Endodermal cell (in vitro differentiated cells): ENCODE measurements at regions not wholly inside any gene's neighbourhood (a gene's known extent, or its start where the extent isn't known, plus 50 kb on each side); places are given as distances from the start of the nearest gene placed in this dataset.

ENCODE experiments used
- DNase-seq: peaks from one replicate; pipeline ENCODE4 v3.0.0-alpha.2; 2017
- H3K27ac ChIP-seq: 2 replicates; pipeline ENCODE4 v1.5.1; 2013; ENCODE audit warnings: mild to moderate bottlenecking, low read depth, low read length, moderate library complexity
- H3K27me3 ChIP-seq: 2 replicates; pipeline ENCODE4 v1.6.1; 2013; ENCODE audit warnings: mild to moderate bottlenecking, low read length, moderate library complexity; ENCODE audit not compliant: insufficient read depth, control insufficient read depth, poor library complexity, severe bottlenecking
- H3K36me3 ChIP-seq: 2 replicates; pipeline ENCODE4 v1.7.0; 2013; ENCODE audit warnings: mild to moderate bottlenecking, low read length, moderate library complexity; ENCODE audit not compliant: control insufficient read depth, insufficient read depth
- H3K4me1 ChIP-seq: one replicate; pipeline ENCODE4 v1.7.0; 2013; ENCODE audit warnings: low read length; ENCODE audit not compliant: control insufficient read depth, insufficient read depth
- H3K4me3 ChIP-seq: 2 replicates; pipeline ENCODE4 v1.5.1; 2013; ENCODE audit warnings: mild to moderate bottlenecking, low read length, moderate library complexity
- H3K9ac ChIP-seq: 2 replicates; pipeline ENCODE4 v1.6.1; 2013; ENCODE audit warnings: mild to moderate bottlenecking, low read length, moderate library complexity; ENCODE audit not compliant: poor library complexity, severe bottlenecking; ENCODE audit errors: extremely low read depth
- H3K9me3 ChIP-seq: 2 replicates; pipeline ENCODE4 v1.6.1; 2013; ENCODE audit warnings: mild to moderate bottlenecking, low read length, moderate library complexity; ENCODE audit not compliant: control insufficient read depth
- H3K27ac Mint-ChIP-seq: 2 replicates; pipeline ENCODE4 v1.8.0; 2020; ENCODE audit warnings: mixed read lengths
- H3K27me3 Mint-ChIP-seq: 2 replicates; pipeline ENCODE4 v1.8.0; 2021; ENCODE audit warnings: mild to moderate bottlenecking, mixed read lengths; ENCODE audit not compliant: insufficient read depth
- H3K36me3 Mint-ChIP-seq: 2 replicates; pipeline ENCODE4 v1.8.0; 2020; ENCODE audit warnings: low read depth, mixed read lengths
- H3K4me1 Mint-ChIP-seq: 2 replicates; pipeline ENCODE4 v1.8.0; 2020; ENCODE audit warnings: mixed read lengths
- H3K4me3 Mint-ChIP-seq: 2 replicates; pipeline ENCODE4 v1.8.0; 2020; ENCODE audit warnings: mild to moderate bottlenecking, moderate library complexity, mixed read lengths
- H3K9me3 Mint-ChIP-seq: 2 replicates; pipeline ENCODE4 v1.8.0; 2020; ENCODE audit warnings: mild to moderate bottlenecking, mixed read lengths
- CTCF ChIP-seq: fragments of 200-600 bp; sonication (generic); conservative IDR thresholded peaks from 2 replicates; pipeline ENCODE4 v1.5.0; 2021; ENCODE audit warnings: antibody characterized with exemption, mild to moderate bottlenecking
- WGBS, 2 experiments: methylation state at CpG; one replicate each; pipeline versions ENCODE4 v1.1.5 to v1.1.7; 2013; ENCODE audit warnings: missing lambda C conversion rate in 2 of 2, mixed read lengths in 1 of 2; ENCODE audit not compliant: insufficient coverage in 1 of 2, insufficient read length in 1 of 2; 5-methylcytosine and 5-hydroxymethylcytosine counted together

DNA sequence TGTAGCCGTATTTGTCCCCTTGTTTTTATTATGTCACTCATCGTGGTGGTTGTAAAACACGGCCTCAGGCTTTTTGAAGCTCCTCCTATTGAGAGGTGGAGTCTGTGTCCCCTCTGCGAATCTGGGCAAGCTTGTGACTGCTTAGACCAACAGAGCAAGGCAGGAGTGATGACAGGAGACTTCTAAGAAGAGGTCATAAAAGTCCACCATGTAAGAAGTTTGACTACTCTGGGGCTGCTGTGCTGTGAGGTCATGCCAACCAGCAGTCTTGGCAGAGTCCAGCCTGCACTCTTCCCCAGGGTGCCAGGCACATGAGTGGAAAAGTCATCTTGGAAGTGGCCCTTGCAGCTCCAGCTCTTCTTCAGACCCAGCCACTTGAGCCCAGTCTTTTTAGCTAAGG lies 83.8 kb upstream of the SPTBN1 start:
- H3K4me3 Mint-ChIP-seq: no peak overlapping the region
- Histone ChIP-seq H3K4me3 (no peak overlapping the region), H3K4me1 (peaks cover 12% of the 10 kb centered on the region), H3K27ac (no peak overlapping the region), H3K27me3 (no peaks in the 10 kb centered on the region), H3K9me3 (peaks cover 24% of the 10 kb centered on the region), H3K9ac (no peak overlapping the region), H3K36me3 (no peaks in the 10 kb centered on the region)
- H3K36me3 Mint-ChIP-seq: peaks cover 8% of the 10 kb centered on the region
- no peak for DNase-seq
- no peak overlapping the region for H3K27ac Mint-ChIP-seq
- no peak for TF ChIP-seq CTCF
- 90 to 91% methylated on average over 3 to 4 of the region's 4 CpGs for WGBS, 2 experiments
- H3K4me1 Mint-ChIP-seq: peaks cover 16% of the 10 kb centered on the region
- H3K9me3 Mint-ChIP-seq: peaks cover 22% of the 10 kb centered on the region
- H3K27me3 Mint-ChIP-seq: peaks cover 2% of the 10 kb centered on the region

- Histone ChIP-seq H3K4me1 (peaks cover 17% of the 10 kb centered on the region), H3K36me3 (no peaks in the 10 kb centered on the region), H3K4me3 (no peak overlapping the region), H3K9me3 (peaks cover 10% of the 10 kb centered on the region), H3K27ac (no peak overlapping the region), H3K9ac (no peak overlapping the region), H3K27me3 (no peaks in the 10 kb centered on the region)
- TF ChIP-seq CTCF: no peak
- peaks cover 10% of the 10 kb centered on the region for H3K9me3 Mint-ChIP-seq
- peaks cover 2% of the 10 kb centered on the region for H3K27me3 Mint-ChIP-seq
- no peak overlapping the region for H3K4me3 Mint-ChIP-seq
- DNase-seq: no peak
- peaks cover 29% of the 10 kb centered on the region for H3K4me1 Mint-ChIP-seq
- peaks cover 5% of the 10 kb centered on the region for H3K36me3 Mint-ChIP-seq
- WGBS, 2 experiments: 80 to 88% methylated on average over 1 to 3 of the region's 3 CpGs
- H3K27ac Mint-ChIP-seq: no peak overlapping the region
Measured at GRCh38 chr2:54373855-54374254, 82.3 kb upstream of the SPTBN1 start.

- DNase-seq: no peak
- Histone ChIP-seq H3K27ac (no peak overlapping the region), H3K9me3 (peaks cover under 1% of the 10 kb centered on the region), H3K27me3 (no peaks in the 10 kb centered on the region), H3K9ac (no peak overlapping the region), H3K4me1 (peaks cover 23% of the 10 kb centered on the region), H3K36me3 (no peaks in the 10 kb centered on the region), H3K4me3 (no peak overlapping the region)
- peaks cover 2% of the 10 kb centered on the region for H3K9me3 Mint-ChIP-seq
- no peak overlapping the region for H3K4me3 Mint-ChIP-seq
- no peak overlapping the region for H3K27ac Mint-ChIP-seq
- H3K4me1 Mint-ChIP-seq: peaks cover 33% of the 10 kb centered on the region
- H3K27me3 Mint-ChIP-seq: peaks cover 2% of the 10 kb centered on the region
- H3K36me3 Mint-ChIP-seq: no peaks in the 10 kb centered on the region
- 98 to 100% methylated on average over 4 to 5 of the region's 5 CpGs for WGBS, 2 experiments
- no peak for TF ChIP-seq CTCF
Measured at GRCh38 chr2:54374591-54375364, 81.3 kb upstream of the SPTBN1 start.
